Ishikawa (cell line): ENCODE measurements at regions not wholly inside any gene's neighbourhood (a gene's known extent, or its start where the extent isn't known, plus 50 kb on each side); places are given as distances from the start of the nearest gene placed in this dataset.

Experiments used
- EGR1 ChIP-seq: IDR thresholded peaks from 2 replicates; pipeline ENCODE4 v1.6.1; 2012
- TAF1 ChIP-seq: IDR thresholded peaks from 2 replicates; pipeline ENCODE4 v1.6.1; 2012; ENCODE audit warnings: low read depth, mild to moderate bottlenecking

DNA sequence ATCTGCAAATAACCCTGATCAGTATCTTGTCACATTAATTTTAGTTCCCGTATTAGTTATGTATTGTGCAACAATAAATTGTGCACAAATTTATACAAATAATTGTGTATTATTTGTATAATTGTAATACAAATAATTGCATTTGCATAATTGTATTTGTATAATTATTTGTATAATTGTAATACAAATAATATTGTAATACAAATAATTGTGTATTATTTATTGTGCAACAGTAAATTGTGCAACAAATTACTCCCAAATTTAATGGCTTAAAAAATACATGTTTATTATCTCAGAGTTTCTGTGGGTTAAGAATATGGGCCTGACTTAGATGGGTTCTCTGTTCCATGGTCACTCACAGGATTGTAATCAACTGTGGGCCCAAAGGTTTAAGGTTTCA lies 86.2 kb upstream of the SAMSN1 start:
- TF ChIP-seq TAF1 (no peak), EGR1 (no peak)
